ENCODE measurements at regions not wholly inside any gene's neighbourhood (a gene's known extent, or its start where the extent isn't known, plus 50 kb on each side); places are given as distances from the start of the nearest gene placed in this dataset.

DNA sequence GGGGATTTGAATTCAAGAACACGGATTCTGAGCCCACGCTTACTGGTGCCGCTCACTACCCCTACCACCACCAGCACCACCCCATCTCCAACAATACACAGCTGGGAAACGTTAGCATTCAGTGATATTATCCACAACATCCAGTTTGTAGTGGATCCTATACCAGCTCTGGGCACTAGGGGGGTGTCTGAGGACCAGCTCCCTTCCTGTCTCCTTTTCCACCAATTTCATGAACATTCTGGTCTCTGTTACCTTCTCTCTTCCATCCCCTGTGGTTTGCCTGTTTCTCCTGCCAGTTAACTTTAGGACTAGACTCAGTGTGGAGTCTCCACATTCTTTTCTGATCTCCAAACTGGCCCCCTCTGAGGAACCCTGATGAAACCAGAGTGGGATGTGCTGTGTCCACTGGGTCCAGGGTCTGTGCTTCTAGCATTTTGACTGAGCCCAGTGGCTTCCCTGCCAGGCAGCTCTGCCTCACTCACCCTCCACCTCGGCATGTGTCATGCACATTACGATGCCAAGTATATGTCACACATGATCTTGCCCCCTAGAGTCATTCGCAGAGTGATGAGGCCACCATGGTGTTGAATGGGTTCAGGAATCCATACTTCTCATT lies 187.0 kb upstream of the CDH13 start:
- no peak for DNase-seq (ENCODE audit: low read depth)
- TF ChIP-seq, protein P1, sequence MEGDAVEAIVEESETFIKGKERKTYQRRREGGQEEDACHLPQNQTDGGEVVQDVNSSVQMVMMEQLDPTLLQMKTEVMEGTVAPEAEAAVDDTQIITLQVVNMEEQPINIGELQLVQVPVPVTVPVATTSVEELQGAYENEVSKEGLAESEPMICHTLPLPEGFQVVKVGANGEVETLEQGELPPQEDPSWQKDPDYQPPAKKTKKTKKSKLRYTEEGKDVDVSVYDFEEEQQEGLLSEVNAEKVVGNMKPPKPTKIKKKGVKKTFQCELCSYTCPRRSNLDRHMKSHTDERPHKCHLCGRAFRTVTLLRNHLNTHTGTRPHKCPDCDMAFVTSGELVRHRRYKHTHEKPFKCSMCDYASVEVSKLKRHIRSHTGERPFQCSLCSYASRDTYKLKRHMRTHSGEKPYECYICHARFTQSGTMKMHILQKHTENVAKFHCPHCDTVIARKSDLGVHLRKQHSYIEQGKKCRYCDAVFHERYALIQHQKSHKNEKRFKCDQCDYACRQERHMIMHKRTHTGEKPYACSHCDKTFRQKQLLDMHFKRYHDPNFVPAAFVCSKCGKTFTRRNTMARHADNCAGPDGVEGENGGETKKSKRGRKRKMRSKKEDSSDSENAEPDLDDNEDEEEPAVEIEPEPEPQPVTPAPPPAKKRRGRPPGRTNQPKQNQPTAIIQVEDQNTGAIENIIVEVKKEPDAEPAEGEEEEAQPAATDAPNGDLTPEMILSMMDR (IDR thresholded peaks at IDR 0.05; ENCODE audit: control insufficient read depth, insufficient read depth, low read depth, low read length, missing control alignments) = peak; percentile 69
- H3K4me3 ChIP-seq (ENCODE audit: control insufficient read depth, low read depth, low read length) = no peak overlapping the region

- no peak for DNase-seq (ENCODE audit: low read depth)
- TF ChIP-seq, protein P1 (IDR thresholded peaks at IDR 0.05; ENCODE audit: control insufficient read depth, insufficient read depth, low read depth, low read length, missing control alignments) = no peak
- H3K4me3 ChIP-seq (ENCODE audit: control insufficient read depth, low read depth, low read length) = no peak overlapping the region
Measured at GRCh38 chr16:82433042-82433441, 193.7 kb upstream of the CDH13 start.

DNA sequence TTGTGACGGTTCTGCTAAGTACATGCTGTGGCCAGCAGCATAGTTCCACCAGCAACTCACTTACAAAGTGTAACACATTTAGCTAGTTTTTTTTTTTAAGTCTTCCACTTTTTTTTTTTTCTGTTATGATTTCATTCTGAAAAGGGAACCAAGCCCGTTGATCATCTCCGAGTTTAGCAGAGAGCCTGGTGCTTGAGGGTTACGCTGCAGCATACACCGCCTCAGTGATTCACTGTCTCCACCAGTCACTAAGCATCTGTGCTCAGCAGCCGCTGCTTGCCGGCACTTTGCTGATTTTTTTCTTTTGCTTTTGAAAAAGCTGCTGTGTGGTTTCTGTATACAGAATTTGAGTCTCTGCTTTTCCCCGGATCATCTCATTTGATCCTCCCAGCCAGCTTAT lies 194.5 kb upstream of the CDH13 start:
- TF ChIP-seq, protein P1 (IDR thresholded peaks at IDR 0.05; ENCODE audit: control insufficient read depth, insufficient read depth, low read depth, low read length, missing control alignments) = no peak
- no peak for DNase-seq (ENCODE audit: low read depth)
- no peak overlapping the region for H3K4me3 ChIP-seq (ENCODE audit: control insufficient read depth, low read depth, low read length)

- TF ChIP-seq, protein P1 (IDR thresholded peaks at IDR 0.05; ENCODE audit: control insufficient read depth, insufficient read depth, low read depth, low read length, missing control alignments) = no peak
- H3K4me3 ChIP-seq (ENCODE audit: control insufficient read depth, low read depth, low read length) = no peak overlapping the region
- no peak for DNase-seq (ENCODE audit: low read depth)
Measured at GRCh38 chr16:82425661-82426060, 201.1 kb upstream of the CDH13 start.

GRCh38 chr16:82421851-82422250 lies 204.9 kb upstream of the CDH13 start:
- DNase-seq (ENCODE audit: low read depth) = no peak
- no peak overlapping the region for H3K4me3 ChIP-seq (ENCODE audit: control insufficient read depth, low read depth, low read length)
- TF ChIP-seq, protein P1 (IDR thresholded peaks at IDR 0.05; ENCODE audit: control insufficient read depth, insufficient read depth, low read depth, low read length, missing control alignments) = no peak

DNA sequence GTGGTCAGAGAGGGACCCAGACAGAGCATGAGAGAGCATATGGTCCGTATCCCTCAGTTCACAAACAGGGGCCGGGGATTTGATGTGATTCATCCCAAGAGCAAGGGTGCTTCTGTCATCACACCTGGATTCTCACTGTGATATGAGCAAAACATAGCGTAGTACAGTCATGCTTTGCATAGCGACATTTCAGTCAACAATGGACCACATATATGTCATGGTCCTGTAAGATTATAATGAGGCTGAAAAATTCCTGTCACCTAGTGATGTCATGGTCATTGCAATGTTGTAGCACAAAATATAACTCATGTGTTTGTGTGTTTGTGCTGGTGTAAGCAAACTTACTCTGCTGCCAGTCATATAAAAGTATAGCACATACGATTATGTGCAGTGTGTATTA lies 207.4 kb upstream of the CDH13 start:
- DNase-seq (ENCODE audit: low read depth) = no peak
- TF ChIP-seq, protein P1 (IDR thresholded peaks at IDR 0.05; ENCODE audit: control insufficient read depth, insufficient read depth, low read depth, low read length, missing control alignments) = no peak
- no peak overlapping the region for H3K4me3 ChIP-seq (ENCODE audit: control insufficient read depth, low read depth, low read length)

DNA sequence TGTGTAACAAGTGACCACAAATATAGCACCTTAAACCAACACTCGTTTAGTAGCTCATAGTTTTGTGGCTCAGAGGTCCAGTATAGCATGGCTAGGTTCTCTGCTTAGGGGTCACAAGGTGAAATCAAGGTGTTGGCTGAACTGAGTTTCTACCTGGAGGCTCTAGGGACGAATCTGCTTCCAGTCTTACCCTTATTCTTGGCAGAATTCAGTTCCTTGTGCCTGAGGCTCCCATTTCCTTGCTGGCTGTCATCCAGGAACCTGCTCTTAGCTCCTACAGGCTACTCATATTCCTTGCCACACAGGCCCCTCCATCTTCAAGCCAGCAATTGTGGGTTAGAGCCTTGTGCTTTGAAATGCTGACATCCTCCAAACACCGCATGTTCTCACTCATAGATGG lies 212.3 kb upstream of the CDH13 start:
- H3K4me3 ChIP-seq (ENCODE audit: control insufficient read depth, low read depth, low read length) = no peak overlapping the region
- TF ChIP-seq, protein P1 (IDR thresholded peaks at IDR 0.05; ENCODE audit: control insufficient read depth, insufficient read depth, low read depth, low read length, missing control alignments) = no peak
- no peak for DNase-seq (ENCODE audit: low read depth)

All from AG09309 (cell line).